H1 (cell line): ENCODE measurements at regions not wholly inside any gene's neighbourhood (a gene's known extent, or its start where the extent isn't known, plus 50 kb on each side); places are given as distances from the start of the nearest gene placed in this dataset.

Experiments
- ATF2 ChIP-seq: IDR thresholded peaks from 2 replicates; pipeline ENCODE4 v1.6.1; 2012; ENCODE audit warnings: low read length, inconsistent platforms
- CTCF ChIP-seq, 3 experiments: IDR thresholded peaks; 1 replicate in 2 of 3; 2 replicates in 1 of 3; pipeline versions ENCODE4 v1.5.1 to v1.6.1; 2011; ENCODE audit warnings: low read length in 3 of 3, mild to moderate bottlenecking in 3 of 3, inconsistent platforms in 2 of 3, low read depth in 1 of 3, moderate library complexity in 1 of 3; ENCODE audit not compliant: insufficient read depth in 1 of 3; ENCODE audit errors: control extremely low read depth in 1 of 3
- E2F6 ChIP-seq: IDR thresholded peaks from 2 replicates; pipeline ENCODE4 v1.6.1; 2012; ENCODE audit warnings: inconsistent platforms
- POLR2A ChIP-seq, 2 experiments: IDR thresholded peaks; 1 replicate in 1 of 2; 2 replicates in 1 of 2; pipeline ENCODE4 v1.6.1; 2011; ENCODE audit warnings: low read depth in 2 of 2, low read length in 2 of 2, mild to moderate bottlenecking in 2 of 2; ENCODE audit errors: control extremely low read depth in 1 of 2
- POU5F1 ChIP-seq: IDR thresholded peaks from 2 replicates; pipeline ENCODE4 v1.6.1; 2011; ENCODE audit warnings: low read depth, mild to moderate bottlenecking, low read length, moderate library complexity
- SP2 ChIP-seq: IDR thresholded peaks from 2 replicates; pipeline ENCODE4 v1.6.1; 2012; ENCODE audit warnings: mild to moderate bottlenecking, low read length, inconsistent platforms
- TAF1 ChIP-seq: IDR thresholded peaks from 2 replicates; pipeline ENCODE4 v1.6.1; 2011; ENCODE audit warnings: mild to moderate bottlenecking, low read depth, low read length
- TBP ChIP-seq: IDR thresholded peaks from 2 replicates; pipeline ENCODE4 v1.6.1; 2011; ENCODE audit warnings: low read depth, low read length, improper control_type of control experiment

- TF ChIP-seq ATF2 (no peak), POLR2A (IDR thresholded peaks at IDR 0.05; ENCODE audit: control extremely low read depth in 1 of 2, low read depth in 2 of 2, low read length in 2 of 2) (no peak), CTCF (IDR thresholded peaks at IDR 0.05; ENCODE audit: control extremely low read depth in 1 of 3, insufficient read depth in 1 of 3, low read depth in 1 of 3, low read length in 3 of 3) (no peak), SP2 (no peak), E2F6 (no peak), TAF1 (no peak), POU5F1 (no peak), TBP (no peak)
Measured at GRCh38 chr10:3900391-3900790, 115.4 kb upstream of the KLF6 start.
